ENCODE measurements at regions not wholly inside any gene's neighbourhood (a gene's known extent, or its start where the extent isn't known, plus 50 kb on each side); places are given as distances from the start of the nearest gene placed in this dataset.

- Histone ChIP-seq H3K36me3 (ENCODE audit: control insufficient read depth in 4 of 4, insufficient read depth in 4 of 4, low read length in 3 of 4) (no peaks in the 10 kb centered on the region), H3K4me3 (ENCODE audit: control insufficient read depth in 1 of 7, extremely low read depth in 1 of 7, insufficient read depth in 4 of 7, low read depth in 2 of 7, low read length in 6 of 7) (no peak overlapping the region), H3K27me3 (replicated peaks in 2 of 5; ENCODE audit: control insufficient read depth in 4 of 5, insufficient read depth in 5 of 5, low read length in 4 of 5) (no peaks in the 10 kb centered on the region), H3K9me3 (ENCODE audit: control extremely low read depth in 1 of 5, control insufficient read depth in 4 of 5, insufficient read depth in 2 of 5, low read depth in 1 of 5, low read length in 4 of 5) (peaks cover 0 to 9% (median 0%) of the 10 kb centered on the region in 5 experiments), H3K27ac (ENCODE audit: insufficient read depth in 1 of 2, low read depth in 1 of 2, low read length in 2 of 2, poor library complexity in 1 of 2, severe bottlenecking in 2 of 2) (no peak overlapping the region), H3K4me1 (ENCODE audit: control extremely low read depth in 1 of 4, control insufficient read depth in 4 of 4, insufficient read depth in 4 of 4, low read length in 3 of 4) (no peaks in the 10 kb centered on the region)
- ChIA-PET CTCF (no interaction called here), POLR2A (interaction anchor here (0.5 kb wide), 1 partner anchor 331 kb away, joined by 3 read pairs; no protein-coding TSS in a partner anchor)
- no peak for DNase-seq
- 97% methylated on average over 23 of the region's 24 CpGs for WGBS (ENCODE audit: insufficient coverage)
These were observed 212.5 kb downstream of the NPHP4 start for GRCh38 chr1:5779608-5780323.

- CTCF ChIA-PET, result no interaction called here
- WGBS (ENCODE audit: insufficient coverage), result 89% methylated on average over 9 of the region's 12 CpGs
These were observed 216.1 kb downstream of the NPHP4 start for GRCh38 chr1:5776035-5776550.

GRCh38 chr1:5774019-5774418, 218.2 kb downstream of the NPHP4 start:
- no peak for DNase-seq
- no peak overlapping the region for H3K4me3 ChIP-seq (ENCODE audit: control insufficient read depth in 1 of 7, extremely low read depth in 1 of 7, insufficient read depth in 4 of 7, low read depth in 2 of 7, low read length in 6 of 7)
- no peak overlapping the region for H3K27ac ChIP-seq (ENCODE audit: insufficient read depth in 1 of 2, low read depth in 1 of 2, low read length in 2 of 2, poor library complexity in 1 of 2, severe bottlenecking in 2 of 2)
- ChIA-PET CTCF (no interaction called here), POLR2A (no interaction called here)
- H3K4me1 ChIP-seq (ENCODE audit: control extremely low read depth in 1 of 4, control insufficient read depth in 4 of 4, insufficient read depth in 4 of 4, low read length in 3 of 4), result peaks cover 0 to 14% (median 12%) of the 10 kb centered on the region in 4 experiments
- H3K9me3 ChIP-seq (ENCODE audit: control extremely low read depth in 1 of 5, control insufficient read depth in 4 of 5, insufficient read depth in 2 of 5, low read depth in 1 of 5, low read length in 4 of 5), result peaks cover 0 to 9% (median 0%) of the 10 kb centered on the region in 5 experiments
- WGBS (ENCODE audit: insufficient coverage), result 97% methylated on average over 4 of the region's 6 CpGs
- no peaks in the 10 kb centered on the region for H3K27me3 ChIP-seq (replicated peaks in 2 of 5; ENCODE audit: control insufficient read depth in 4 of 5, insufficient read depth in 5 of 5, low read length in 4 of 5)
- no peaks in the 10 kb centered on the region for H3K36me3 ChIP-seq (ENCODE audit: control insufficient read depth in 4 of 4, insufficient read depth in 4 of 4, low read length in 3 of 4)

More at GRCh38 chr1:5776035-5776550, 216.1 kb downstream of the NPHP4 start:
- POLR2A ChIA-PET, result no interaction called here
- Histone ChIP-seq H3K27ac (ENCODE audit: insufficient read depth in 1 of 2, low read depth in 1 of 2, low read length in 2 of 2, poor library complexity in 1 of 2, severe bottlenecking in 2 of 2) (no peak overlapping the region), H3K4me1 (ENCODE audit: control extremely low read depth in 1 of 4, control insufficient read depth in 4 of 4, insufficient read depth in 4 of 4, low read length in 3 of 4) (peaks cover 0 to 7% (median 6%) of the 10 kb centered on the region in 4 experiments), H3K4me3 (ENCODE audit: control insufficient read depth in 1 of 7, extremely low read depth in 1 of 7, insufficient read depth in 4 of 7, low read depth in 2 of 7, low read length in 6 of 7) (no peak overlapping the region), H3K9me3 (ENCODE audit: control extremely low read depth in 1 of 5, control insufficient read depth in 4 of 5, insufficient read depth in 2 of 5, low read depth in 1 of 5, low read length in 4 of 5) (peaks cover 0 to 9% (median 0%) of the 10 kb centered on the region in 5 experiments), H3K27me3 (replicated peaks in 2 of 5; ENCODE audit: control insufficient read depth in 4 of 5, insufficient read depth in 5 of 5, low read length in 4 of 5) (no peaks in the 10 kb centered on the region), H3K36me3 (ENCODE audit: control insufficient read depth in 4 of 4, insufficient read depth in 4 of 4, low read length in 3 of 4) (no peaks in the 10 kb centered on the region)
- no peak for DNase-seq

- DNase-seq, result no peak
- POLR2A ChIA-PET, result no interaction called here
- Histone ChIP-seq H3K27me3 (replicated peaks in 2 of 5; ENCODE audit: control insufficient read depth in 4 of 5, insufficient read depth in 5 of 5, low read length in 4 of 5) (peaks cover 0 to 10% (median 0%) of the 10 kb centered on the region in 5 experiments), H3K36me3 (ENCODE audit: control insufficient read depth in 4 of 4, insufficient read depth in 4 of 4, low read length in 3 of 4) (no peaks in the 10 kb centered on the region), H3K27ac (ENCODE audit: insufficient read depth in 1 of 2, low read depth in 1 of 2, low read length in 2 of 2, poor library complexity in 1 of 2, severe bottlenecking in 2 of 2) (no peak overlapping the region), H3K4me1 (ENCODE audit: control extremely low read depth in 1 of 4, control insufficient read depth in 4 of 4, insufficient read depth in 4 of 4, low read length in 3 of 4) (peaks cover 0 to 14% (median 12%) of the 10 kb centered on the region in 4 experiments), H3K4me3 (ENCODE audit: control insufficient read depth in 1 of 7, extremely low read depth in 1 of 7, insufficient read depth in 4 of 7, low read depth in 2 of 7, low read length in 6 of 7) (peak overlapping the region in 1 of 7 experiments; percentile 45), H3K9me3 (ENCODE audit: control extremely low read depth in 1 of 5, control insufficient read depth in 4 of 5, insufficient read depth in 2 of 5, low read depth in 1 of 5, low read length in 4 of 5) (no peaks in the 10 kb centered on the region)
- CTCF ChIA-PET, result no interaction called here
- 92% methylated on average over 2 of the region's 2 CpGs for WGBS (ENCODE audit: insufficient coverage)
These were observed 220.4 kb downstream of the NPHP4 start for GRCh38 chr1:5771788-5772187.

- Histone ChIP-seq H3K4me1 (ENCODE audit: control extremely low read depth in 1 of 4, control insufficient read depth in 4 of 4, insufficient read depth in 4 of 4, low read length in 3 of 4) (peaks cover 0 to 14% (median 12%) of the 10 kb centered on the region in 4 experiments), H3K36me3 (ENCODE audit: control insufficient read depth in 4 of 4, insufficient read depth in 4 of 4, low read length in 3 of 4) (no peaks in the 10 kb centered on the region), H3K9me3 (ENCODE audit: control extremely low read depth in 1 of 5, control insufficient read depth in 4 of 5, insufficient read depth in 2 of 5, low read depth in 1 of 5, low read length in 4 of 5) (no peaks in the 10 kb centered on the region), H3K27ac (ENCODE audit: insufficient read depth in 1 of 2, low read depth in 1 of 2, low read length in 2 of 2, poor library complexity in 1 of 2, severe bottlenecking in 2 of 2) (no peak overlapping the region), H3K4me3 (ENCODE audit: control insufficient read depth in 1 of 7, extremely low read depth in 1 of 7, insufficient read depth in 4 of 7, low read depth in 2 of 7, low read length in 6 of 7) (peak overlapping the region in 5 of 7 experiments; percentile 7 to 63 (median 32)), H3K27me3 (replicated peaks in 2 of 5; ENCODE audit: control insufficient read depth in 4 of 5, insufficient read depth in 5 of 5, low read length in 4 of 5) (peaks cover 0 to 16% (median 0%) of the 10 kb centered on the region in 5 experiments)
- CTCF ChIA-PET, result interaction anchor here (0.8 kb wide), 1 partner anchor 30 kb away, joined by 3 read pairs; no protein-coding TSS in a partner anchor
- 9% methylated on average over 22 of the region's 23 CpGs for WGBS (ENCODE audit: insufficient coverage)
- POLR2A ChIA-PET, result interaction anchor here (0.6 kb wide), 1 partner anchor 63 kb away, joined by 3 read pairs; no protein-coding TSS in a partner anchor
- peak; percentile 78 to 93 (median 92) for DNase-seq
These were observed 221.1 kb downstream of the NPHP4 start for GRCh38 chr1:5770981-5771765.

GRCh38 chr1:5769760-5770159, 222.5 kb downstream of the NPHP4 start:
- WGBS (ENCODE audit: insufficient coverage), result 100% methylated on average over 5 of the region's 5 CpGs
- Histone ChIP-seq H3K27ac (ENCODE audit: insufficient read depth in 1 of 2, low read depth in 1 of 2, low read length in 2 of 2, poor library complexity in 1 of 2, severe bottlenecking in 2 of 2) (no peak overlapping the region), H3K27me3 (replicated peaks in 2 of 5; ENCODE audit: control insufficient read depth in 4 of 5, insufficient read depth in 5 of 5, low read length in 4 of 5) (peaks cover 0 to 30% (median 3%) of the 10 kb centered on the region in 5 experiments), H3K4me3 (ENCODE audit: control insufficient read depth in 1 of 7, extremely low read depth in 1 of 7, insufficient read depth in 4 of 7, low read depth in 2 of 7, low read length in 6 of 7) (no peak overlapping the region), H3K36me3 (ENCODE audit: control insufficient read depth in 4 of 4, insufficient read depth in 4 of 4, low read length in 3 of 4) (no peaks in the 10 kb centered on the region), H3K4me1 (ENCODE audit: control extremely low read depth in 1 of 4, control insufficient read depth in 4 of 4, insufficient read depth in 4 of 4, low read length in 3 of 4) (peaks cover 0 to 14% (median 12%) of the 10 kb centered on the region in 4 experiments), H3K9me3 (ENCODE audit: control extremely low read depth in 1 of 5, control insufficient read depth in 4 of 5, insufficient read depth in 2 of 5, low read depth in 1 of 5, low read length in 4 of 5) (no peaks in the 10 kb centered on the region)
- ChIA-PET POLR2A (no interaction called here), CTCF (no interaction called here)
- no peak for DNase-seq
